ENCODE measurements at regions not wholly inside any gene's neighbourhood (a gene's known extent, or its start where the extent isn't known, plus 50 kb on each side); places are given as distances from the start of the nearest gene placed in this dataset.

DNA sequence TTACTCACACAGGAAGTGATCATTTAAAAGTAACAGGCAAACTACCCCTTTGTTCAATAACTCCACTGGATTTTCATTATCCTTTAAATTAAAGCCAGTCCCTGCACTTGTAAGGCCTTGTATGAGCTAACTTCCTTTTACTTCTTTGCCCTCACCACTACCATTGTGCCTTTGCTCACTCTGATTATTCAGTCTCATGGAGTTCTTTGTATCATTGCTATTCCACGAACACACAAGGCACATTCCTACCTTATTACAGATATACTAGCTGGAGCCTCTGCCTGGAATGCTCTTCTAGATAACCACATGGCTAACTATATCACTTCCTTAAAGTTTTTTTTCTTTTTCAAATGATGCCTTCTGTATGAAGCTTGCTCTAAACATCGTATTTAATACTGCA is 748.6 kb upstream of the HS3ST5 start:
- no peak for TF ChIP-seq POLR2A (IDR thresholded peaks at IDR 0.05; ENCODE audit: low read length)
- TF ChIP-seq GATA1 (IDR thresholded peaks at IDR 0.05; ENCODE audit: low read depth, low read length) = no peak
